Tibial nerve (tissue), 4 donors: ENCODE measurements at regions not wholly inside any gene's neighbourhood (a gene's known extent, or its start where the extent isn't known, plus 50 kb on each side); places are given as distances from the start of the nearest gene placed in this dataset.

Source experiments
- DNase-seq, 2 donors: peaks; one replicate each; pipeline ENCODE4 v3.0.0-alpha.2; 2019; ENCODE audit warnings: low spot score in 2 of 2
- H3K27ac ChIP-seq, 4 donors: fragments of 200-600 bp; sonication (generic) in 3 of 4; one replicate each; pipeline ENCODE4 v1.5.1; 2017 to 2019; ENCODE audit warnings: mild to moderate bottlenecking in 1 of 4
- H3K27me3 ChIP-seq, 2 donors: fragments of 200-600 bp; sonication (generic) in 1 of 2; one replicate each; pipeline versions ENCODE4 v1.5.1 to v1.6.0; 2017 to 2019
- H3K36me3 ChIP-seq, 3 donors: fragments of 200-600 bp; sonication (generic); one replicate each; pipeline ENCODE4 v1.5.1; 2018 to 2019
- H3K4me1 ChIP-seq, 4 donors: fragments of 200-600 bp; sonication (generic) in 3 of 4; one replicate each; pipeline ENCODE4 v1.5.1; 2017 to 2019
- H3K4me3 ChIP-seq, 4 donors: fragments of 200-600 bp; sonication (generic) in 3 of 4; one replicate each; pipeline ENCODE4 v1.5.1; 2017 to 2019; ENCODE audit warnings: mild to moderate bottlenecking in 1 of 4, moderate library complexity in 1 of 4
- H3K9me3 ChIP-seq, 4 donors: fragments of 200-600 bp; sonication (generic) in 3 of 4; one replicate each; pipeline ENCODE4 v1.5.1; 2017 to 2019
- EP300 ChIP-seq, 2 donors: sonication (generic); formaldehyde crosslinking; IDR thresholded peaks; one replicate each; pipeline ENCODE4 v1.6.1; 2017; ENCODE audit warnings: antibody characterized with exemption in 2 of 2, mild to moderate bottlenecking in 1 of 2
- POLR2A ChIP-seq, 2 donors: fragments of 450-650 bp; IDR thresholded peaks; one replicate each; pipeline ENCODE4 v1.6.1; 2017; ENCODE audit warnings: antibody characterized with exemption in 2 of 2, mild to moderate bottlenecking in 2 of 2, moderate library complexity in 2 of 2
- WGBS, 2 donors: methylation state at CpG; one replicate each; pipeline ENCODE4 v1.1.5; 2018; 5-methylcytosine and 5-hydroxymethylcytosine counted together
- TF ChIP-seq, protein P1 (sequence below), 5 experiments: fragments of 200-600 bp in 3 of 5; fragments of 450-650 bp in 2 of 5; sonication (generic) in 3 of 5; IDR thresholded peaks; one replicate each; pipeline ENCODE4 v1.5.1; 2016 to 2019; ENCODE audit warnings: antibody characterized with exemption in 5 of 5, mild to moderate bottlenecking in 3 of 5, moderate library complexity in 2 of 5

DNA sequence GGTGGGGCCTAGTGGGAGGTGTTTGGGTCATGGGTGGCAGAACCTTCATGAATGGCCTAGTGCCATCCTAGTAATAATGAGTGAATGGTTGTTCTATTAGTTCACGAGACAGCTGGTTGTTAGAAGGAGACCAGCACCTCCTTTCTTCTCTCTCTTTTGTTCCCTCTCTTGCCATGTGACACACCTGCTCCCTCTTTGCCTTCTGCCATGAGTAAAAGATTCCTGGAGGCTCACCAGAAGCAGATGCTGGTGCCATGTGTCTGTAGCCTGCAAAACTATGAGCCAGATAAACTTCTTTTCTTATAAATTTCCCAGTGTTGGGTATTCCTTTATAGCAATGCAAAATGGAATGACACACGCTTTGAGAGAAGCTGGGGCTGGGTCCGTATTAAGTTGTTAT is 89.0 kb upstream of the SLC4A7 start:
- Histone ChIP-seq H3K4me1 (peaks cover 0 to 10% (median 0%) of the 10 kb centered on the region in 4 donors), H3K27ac (no peak overlapping the region), H3K27me3 (no peaks in the 10 kb centered on the region), H3K9me3 (no peaks in the 10 kb centered on the region), H3K36me3 (no peaks in the 10 kb centered on the region), H3K4me3 (no peak overlapping the region)
- DNase-seq: no peak
- 85 to 86% methylated on average over 3 of the region's 3 CpGs for WGBS, 2 donors
- no peak for TF ChIP-seq EP300 (IDR thresholded peaks at IDR 0.05)
- TF ChIP-seq, protein P1, sequence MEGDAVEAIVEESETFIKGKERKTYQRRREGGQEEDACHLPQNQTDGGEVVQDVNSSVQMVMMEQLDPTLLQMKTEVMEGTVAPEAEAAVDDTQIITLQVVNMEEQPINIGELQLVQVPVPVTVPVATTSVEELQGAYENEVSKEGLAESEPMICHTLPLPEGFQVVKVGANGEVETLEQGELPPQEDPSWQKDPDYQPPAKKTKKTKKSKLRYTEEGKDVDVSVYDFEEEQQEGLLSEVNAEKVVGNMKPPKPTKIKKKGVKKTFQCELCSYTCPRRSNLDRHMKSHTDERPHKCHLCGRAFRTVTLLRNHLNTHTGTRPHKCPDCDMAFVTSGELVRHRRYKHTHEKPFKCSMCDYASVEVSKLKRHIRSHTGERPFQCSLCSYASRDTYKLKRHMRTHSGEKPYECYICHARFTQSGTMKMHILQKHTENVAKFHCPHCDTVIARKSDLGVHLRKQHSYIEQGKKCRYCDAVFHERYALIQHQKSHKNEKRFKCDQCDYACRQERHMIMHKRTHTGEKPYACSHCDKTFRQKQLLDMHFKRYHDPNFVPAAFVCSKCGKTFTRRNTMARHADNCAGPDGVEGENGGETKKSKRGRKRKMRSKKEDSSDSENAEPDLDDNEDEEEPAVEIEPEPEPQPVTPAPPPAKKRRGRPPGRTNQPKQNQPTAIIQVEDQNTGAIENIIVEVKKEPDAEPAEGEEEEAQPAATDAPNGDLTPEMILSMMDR (IDR thresholded peaks at IDR 0.05): no peak
- TF ChIP-seq POLR2A (IDR thresholded peaks at IDR 0.05): no peak

DNA sequence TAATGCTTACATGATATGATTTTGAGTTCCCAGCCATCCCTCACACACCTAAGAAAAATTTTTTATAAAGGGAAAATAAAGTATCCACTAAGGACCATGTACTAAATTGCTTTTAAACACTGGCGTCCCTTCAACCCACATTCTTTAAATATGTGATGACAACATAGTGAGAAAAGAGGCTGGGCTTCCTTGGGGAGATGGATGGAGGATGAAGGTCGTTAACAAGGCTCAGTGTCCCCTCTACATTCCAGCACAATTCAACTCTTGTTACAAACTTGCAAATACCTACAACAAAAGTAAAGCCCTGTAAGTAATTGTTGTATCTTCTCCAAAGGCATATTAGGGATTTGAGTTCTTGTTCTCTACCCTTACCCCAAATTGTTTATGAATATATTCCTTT is 87.2 kb upstream of the SLC4A7 start:
- no peak for DNase-seq
- peaks cover 0 to 11% (median 0%) of the 10 kb centered on the region in 4 donors for H3K4me1 ChIP-seq
- no peaks in the 10 kb centered on the region for H3K27me3 ChIP-seq
- no peak overlapping the region for H3K4me3 ChIP-seq
- 30 to 43% methylated on average over 2 of the region's 2 CpGs for WGBS, 2 donors
- H3K36me3 ChIP-seq: no peaks in the 10 kb centered on the region
- no peak overlapping the region for H3K27ac ChIP-seq
- no peaks in the 10 kb centered on the region for H3K9me3 ChIP-seq
- TF ChIP-seq, protein P1 (IDR thresholded peaks at IDR 0.05): no peak
- TF ChIP-seq POLR2A (IDR thresholded peaks at IDR 0.05): no peak
- TF ChIP-seq EP300 (IDR thresholded peaks at IDR 0.05): no peak

DNA sequence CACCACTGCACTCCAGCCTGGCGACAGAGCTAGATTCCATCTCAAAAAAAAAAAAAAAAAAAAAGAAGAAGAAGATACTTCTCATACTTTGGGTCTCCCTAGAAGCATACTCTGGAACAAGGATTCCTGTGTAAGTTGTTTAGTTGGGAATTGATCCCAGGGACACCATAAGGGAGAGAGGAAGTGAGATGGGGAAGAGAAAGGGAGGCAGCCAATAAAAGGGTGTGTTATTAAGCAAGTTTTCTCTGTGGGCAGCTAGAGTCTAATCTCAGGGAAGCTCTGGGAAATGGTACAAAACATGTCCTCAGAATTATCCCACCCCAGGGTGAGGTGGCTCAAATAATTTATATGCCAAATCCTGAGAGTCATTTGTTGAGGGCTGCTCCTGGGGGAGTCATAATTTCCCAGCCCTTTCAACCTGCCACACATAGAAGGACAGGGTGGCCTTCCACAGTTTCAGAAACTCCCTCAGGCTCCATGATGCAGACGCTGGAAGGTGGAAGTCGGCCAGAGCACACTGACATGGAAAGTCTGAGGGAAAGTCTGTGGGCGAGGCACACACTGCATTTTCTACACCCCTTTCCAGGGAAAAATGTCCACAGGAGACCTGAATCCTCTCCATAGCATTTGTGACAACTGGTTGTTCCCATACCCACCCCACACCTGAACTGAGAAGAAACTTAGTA is 86.4 kb upstream of the SLC4A7 start:
- DNase-seq: no peak
- H3K9me3 ChIP-seq: no peaks in the 10 kb centered on the region
- no peaks in the 10 kb centered on the region for H3K36me3 ChIP-seq
- no peak overlapping the region for H3K4me3 ChIP-seq
- H3K27me3 ChIP-seq: no peaks in the 10 kb centered on the region
- WGBS, 2 donors: 62 to 68% methylated on average over 4 of the region's 4 CpGs
- peaks cover 0 to 11% (median 0%) of the 10 kb centered on the region in 4 donors for H3K4me1 ChIP-seq
- H3K27ac ChIP-seq: peak overlapping the region in 2 of 4 donors; percentile 19 to 30
- peak in 1 of 2 donors; percentile 9 for TF ChIP-seq EP300 (IDR thresholded peaks at IDR 0.05)
- no peak for TF ChIP-seq POLR2A (IDR thresholded peaks at IDR 0.05)
- TF ChIP-seq, protein P1 (IDR thresholded peaks at IDR 0.05): no peak

DNA sequence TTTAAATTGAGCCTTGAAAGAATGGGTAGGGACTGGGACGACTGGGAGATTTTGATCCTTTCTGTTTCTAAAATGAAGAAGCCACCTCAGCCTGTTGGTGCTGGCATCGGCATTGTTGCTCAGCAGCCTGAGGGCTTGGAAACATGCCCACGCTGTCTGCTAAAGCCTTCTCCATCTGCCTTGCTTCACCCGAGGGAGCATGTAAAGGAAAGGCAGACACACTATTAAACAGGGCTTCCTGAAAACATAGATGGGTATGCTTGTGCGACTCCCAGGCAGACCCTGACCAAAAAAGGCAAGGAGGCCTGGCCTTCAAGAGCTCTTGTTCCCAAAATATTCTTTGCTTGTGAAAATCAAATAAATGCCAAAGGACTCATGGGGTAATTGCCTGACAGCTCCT is 84.2 kb upstream of the SLC4A7 start:
- no peaks in the 10 kb centered on the region for H3K9me3 ChIP-seq
- peak overlapping the region in 2 of 4 donors; percentile 31 to 46 for H3K27ac ChIP-seq
- no peak overlapping the region for H3K4me3 ChIP-seq
- peaks cover 0 to 11% (median 0%) of the 10 kb centered on the region in 4 donors for H3K4me1 ChIP-seq
- H3K27me3 ChIP-seq: no peaks in the 10 kb centered on the region
- TF ChIP-seq EP300 (IDR thresholded peaks at IDR 0.05): no peak
- TF ChIP-seq, protein P1 (IDR thresholded peaks at IDR 0.05): no peak
- TF ChIP-seq POLR2A (IDR thresholded peaks at IDR 0.05): no peak
- WGBS, 2 donors: 35 to 41% methylated on average over 5 of the region's 5 CpGs
- peak; percentile 25 to 59 for DNase-seq
- no peaks in the 10 kb centered on the region for H3K36me3 ChIP-seq

DNA sequence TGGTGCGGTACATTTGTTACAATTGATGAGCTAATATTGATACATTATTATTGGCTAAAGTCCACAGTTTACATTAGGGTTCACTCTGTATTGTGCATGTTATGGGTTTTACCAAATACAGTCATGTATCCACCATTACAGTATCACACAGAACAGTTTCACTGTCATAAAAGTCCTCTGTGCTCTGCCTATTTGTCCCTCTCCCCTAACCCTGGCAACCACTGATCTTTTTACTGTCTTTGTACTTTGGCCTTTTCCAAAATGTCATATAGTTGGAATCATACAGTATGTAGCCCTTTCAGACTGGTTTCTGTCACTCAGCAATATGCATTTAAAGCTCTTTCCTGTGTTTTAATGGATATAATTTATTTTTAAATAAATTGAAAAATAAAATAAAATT is 83.1 kb upstream of the SLC4A7 start:
- Histone ChIP-seq H3K4me1 (peaks cover 0 to 11% (median 0%) of the 10 kb centered on the region in 4 donors), H3K36me3 (no peaks in the 10 kb centered on the region), H3K4me3 (no peak overlapping the region), H3K27ac (no peak overlapping the region), H3K27me3 (no peaks in the 10 kb centered on the region), H3K9me3 (no peaks in the 10 kb centered on the region)
- TF ChIP-seq EP300 (IDR thresholded peaks at IDR 0.05) (no peak), POLR2A (IDR thresholded peaks at IDR 0.05) (no peak)
- TF ChIP-seq, protein P1 (IDR thresholded peaks at IDR 0.05): no peak
- DNase-seq: no peak
- 70 to 80% methylated on average over 1 of the region's 1 CpG for WGBS, 2 donors
